HG02885 (cell line): ENCODE measurements at regions not wholly inside any gene's neighbourhood (a gene's known extent, or its start where the extent isn't known, plus 50 kb on each side); places are given as distances from the start of the nearest gene placed in this dataset.
"Not testable (repeated sequence)": the region's sequence is repeated elsewhere in the genome, so short reads cannot be mapped to it uniquely, and the experiment has no call there.

Experiments used
- ATAC-seq: cut with Tn5 transposase; IDR thresholded peaks from one replicate; pipeline ENCODE4 v1.9.1; 2021; ENCODE audit warnings: mild to moderate bottlenecking; ENCODE audit not compliant: unreplicated experiment, poor library complexity

DNA sequence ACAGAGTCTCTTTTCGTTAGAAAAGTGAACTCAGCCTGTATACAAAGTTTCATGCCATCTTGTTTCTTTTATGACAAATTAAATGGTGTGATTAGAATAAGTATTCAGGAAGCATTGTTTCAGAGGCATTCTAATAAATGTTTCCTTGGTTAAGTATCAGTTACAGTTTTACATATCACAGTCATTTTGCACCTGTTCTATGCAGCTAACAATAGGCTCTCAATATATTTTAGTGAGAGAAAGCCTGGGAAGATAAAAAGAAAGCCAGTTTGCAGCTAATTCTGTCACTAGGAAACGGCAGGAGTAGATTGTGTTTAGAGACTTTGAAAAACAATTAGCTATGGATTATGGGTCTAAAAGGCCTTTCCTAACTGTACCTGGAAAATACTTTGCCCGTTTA, 252.8 kb downstream of the ZIC1 start:
- ATAC-seq, result no peak

DNA sequence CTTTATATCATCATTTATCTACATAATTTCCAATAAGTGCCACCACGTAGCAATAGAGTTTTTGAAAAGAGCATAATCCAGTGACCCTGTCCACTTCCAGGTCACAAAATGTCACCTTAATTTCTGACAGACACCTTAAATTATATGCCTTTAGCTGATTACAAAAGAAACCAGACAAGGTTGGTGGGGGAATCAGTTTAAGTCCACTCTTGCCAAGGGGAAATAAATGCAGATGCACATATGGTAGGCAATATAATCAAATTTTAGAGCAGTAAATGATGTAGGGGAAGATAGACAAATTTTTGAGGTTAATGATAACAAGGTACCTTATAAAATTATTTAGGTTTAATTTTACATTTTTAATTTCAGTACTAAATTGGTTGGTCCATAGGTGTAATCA, 253.5 kb downstream of the ZIC1 start:
- no peak for ATAC-seq

DNA sequence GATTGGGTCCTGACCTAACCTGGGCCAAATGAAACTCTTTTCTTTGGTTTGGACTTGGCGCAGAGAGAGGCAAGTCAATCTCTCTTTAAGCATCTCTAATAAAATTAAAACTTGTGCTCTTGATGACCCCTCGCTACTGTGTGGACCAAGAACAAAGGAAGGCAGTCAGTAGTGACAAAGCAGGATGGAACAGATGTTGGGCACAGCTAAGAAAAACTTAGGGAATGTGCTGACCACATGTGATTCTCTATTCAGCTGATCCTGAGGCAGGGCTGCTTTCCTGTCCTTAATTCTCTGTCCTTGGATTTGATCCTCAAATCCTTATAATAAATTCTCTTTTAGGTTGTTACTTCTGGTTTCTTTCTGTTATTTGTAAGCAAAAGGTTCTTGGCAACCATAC, 259.9 kb downstream of the ZIC1 start:
- ATAC-seq, result no peak

DNA sequence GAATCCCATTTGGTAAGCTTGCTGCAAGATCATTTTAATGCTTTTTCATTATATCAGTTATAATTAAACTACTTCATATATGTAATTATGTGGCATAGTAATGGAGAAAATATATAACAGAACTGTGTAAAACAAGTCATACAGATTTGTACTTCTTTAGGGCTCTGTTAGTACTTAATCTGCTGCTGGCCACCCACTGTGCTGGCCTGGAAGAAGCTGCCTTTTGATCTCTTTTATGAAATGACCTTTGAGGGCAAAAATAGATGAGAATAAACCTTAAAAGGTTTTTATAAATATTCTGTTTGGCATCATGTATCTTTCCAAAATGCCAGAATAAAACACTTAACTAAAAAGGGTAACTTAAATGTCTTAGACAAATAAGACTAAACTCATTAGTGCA, 262.9 kb downstream of the ZIC1 start:
- no peak for ATAC-seq

DNA sequence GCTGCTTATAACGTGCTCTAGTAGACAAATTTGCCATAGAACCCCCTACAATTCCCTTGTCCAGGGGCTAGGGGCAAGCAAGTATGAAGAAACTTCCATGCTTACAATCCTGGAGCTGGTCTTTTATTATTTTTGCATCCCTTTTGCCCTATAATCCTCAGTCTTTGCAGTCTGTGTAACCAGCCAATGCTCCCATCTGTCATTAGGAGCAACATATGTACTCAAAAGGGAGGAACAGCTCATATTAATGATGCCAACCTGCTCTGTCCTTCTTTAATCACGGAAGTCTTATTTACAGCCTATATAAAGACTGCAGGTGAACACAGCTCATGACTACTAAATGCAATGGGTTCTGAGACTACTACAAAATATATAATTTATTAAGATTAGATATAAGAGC, 263.3 kb downstream of the ZIC1 start:
- no peak for ATAC-seq

DNA sequence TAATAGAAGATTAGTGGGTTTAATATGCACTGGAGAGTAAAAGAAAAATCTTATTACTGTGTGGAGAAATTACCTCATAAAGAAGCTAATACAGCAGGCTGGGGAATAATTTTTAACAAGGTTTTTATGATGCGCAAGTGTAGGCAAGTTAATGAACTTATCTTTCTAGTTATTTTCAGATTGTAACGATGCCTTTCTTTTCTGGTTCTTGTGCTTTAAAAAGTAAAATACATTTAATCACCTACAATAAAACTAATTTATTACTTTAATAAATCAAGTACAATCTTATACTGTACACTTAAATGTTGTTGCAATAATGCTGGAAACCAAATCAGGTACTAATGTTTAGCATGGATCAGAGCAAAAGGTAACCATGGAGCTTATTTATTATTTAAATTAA, 266.6 kb downstream of the ZIC1 start:
- ATAC-seq, result no peak

DNA sequence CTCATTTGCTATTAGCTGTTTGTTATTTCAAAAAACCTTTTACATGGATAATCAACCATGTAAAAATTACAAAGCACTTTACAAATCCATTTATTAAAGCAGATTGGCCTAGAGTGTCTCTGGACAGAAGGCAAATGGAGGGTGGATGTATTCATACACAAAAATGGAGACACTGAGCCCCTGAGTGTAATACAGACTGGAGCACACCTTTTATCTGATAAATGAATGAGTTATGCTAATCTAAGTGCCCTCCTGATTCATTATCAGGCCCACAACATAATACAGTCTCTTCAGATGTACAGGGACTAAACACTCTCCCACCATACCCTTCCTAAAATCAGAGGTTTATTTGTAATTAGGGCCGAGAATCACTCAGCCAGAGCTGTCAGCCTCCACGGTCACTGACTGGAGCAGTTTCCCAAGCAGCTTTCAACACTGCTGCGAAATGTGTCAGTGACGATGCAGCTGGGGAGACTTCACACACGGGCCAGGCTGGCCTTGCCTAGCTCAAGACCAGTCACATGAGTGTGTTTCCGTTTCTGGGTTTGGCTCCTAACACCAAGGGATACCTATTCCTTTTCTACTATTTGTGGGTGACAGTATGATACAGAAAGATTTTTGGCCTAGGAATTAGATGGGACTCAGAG, 271.8 kb downstream of the ZIC1 start:
- ATAC-seq, result no peak

DNA sequence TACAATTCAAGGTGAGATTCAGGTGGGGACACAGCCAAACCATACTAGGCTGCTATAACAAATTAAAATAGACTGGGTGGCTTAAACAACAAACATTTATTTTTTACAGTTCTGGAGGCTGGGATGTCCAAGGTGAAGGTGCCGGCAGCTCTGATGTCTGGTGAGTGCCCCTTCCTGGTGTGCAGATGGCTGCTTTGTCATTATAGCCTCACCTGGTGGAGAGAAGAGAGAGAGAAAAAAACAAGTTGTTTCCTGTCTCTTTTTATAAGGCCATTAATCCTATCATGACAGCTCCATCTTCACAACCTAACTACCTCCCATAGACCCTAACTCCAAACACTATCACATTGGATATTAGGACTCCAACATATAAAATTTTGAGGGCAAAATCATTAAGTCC, 279.7 kb downstream of the ZIC1 start:
- ATAC-seq, result no peak

DNA sequence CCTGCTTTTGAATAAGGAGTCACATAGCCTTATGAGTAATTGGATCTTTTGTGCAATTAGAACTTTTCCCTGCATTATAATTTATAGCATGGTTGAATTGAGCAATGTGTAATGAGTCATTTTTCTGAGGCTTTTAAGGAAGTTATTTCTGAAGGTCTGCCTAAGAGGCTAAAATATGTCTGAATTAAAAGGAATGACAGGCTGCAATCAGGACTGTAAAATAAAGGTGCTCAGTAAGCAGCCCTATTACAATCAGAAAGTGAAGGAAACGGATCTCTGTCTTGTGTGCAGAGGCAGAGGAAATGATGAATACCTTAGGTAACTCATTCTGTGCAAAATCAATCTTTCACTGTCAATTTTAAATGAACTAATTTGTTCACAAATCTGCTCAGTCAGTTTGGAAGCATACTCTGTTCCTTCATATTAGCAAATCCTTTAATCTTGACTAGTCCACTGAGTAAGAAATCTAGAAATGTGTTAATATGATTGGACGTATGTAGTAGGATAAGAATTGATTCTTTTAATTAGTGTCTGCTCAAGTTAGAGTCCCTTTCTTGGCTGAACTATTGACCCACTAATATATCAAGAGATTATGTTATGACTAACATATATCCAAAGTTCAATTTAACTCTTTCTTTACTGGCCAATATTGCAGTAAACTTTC, 290.1 kb downstream of the ZIC1 start:
- ATAC-seq, result no peak

DNA sequence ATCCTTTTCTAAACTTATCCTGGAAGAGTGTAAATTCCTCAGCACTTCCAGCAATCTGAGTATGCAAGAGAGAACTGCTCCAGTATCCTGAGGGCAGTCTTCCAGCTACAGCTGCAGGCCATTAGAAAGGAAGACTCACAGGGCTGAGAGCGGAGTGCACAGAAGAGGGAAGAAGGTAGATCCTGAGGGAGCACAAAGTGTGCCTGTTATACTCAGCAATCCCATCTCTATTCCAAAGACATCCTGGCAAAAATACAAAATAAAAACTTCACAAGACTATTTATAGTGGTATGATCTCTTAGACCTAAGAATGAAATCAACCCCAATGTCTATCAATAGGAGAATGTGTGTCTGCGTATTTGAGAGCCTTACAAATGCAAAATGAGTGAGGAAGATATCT, 292.0 kb downstream of the ZIC1 start:
- no peak for ATAC-seq

DNA sequence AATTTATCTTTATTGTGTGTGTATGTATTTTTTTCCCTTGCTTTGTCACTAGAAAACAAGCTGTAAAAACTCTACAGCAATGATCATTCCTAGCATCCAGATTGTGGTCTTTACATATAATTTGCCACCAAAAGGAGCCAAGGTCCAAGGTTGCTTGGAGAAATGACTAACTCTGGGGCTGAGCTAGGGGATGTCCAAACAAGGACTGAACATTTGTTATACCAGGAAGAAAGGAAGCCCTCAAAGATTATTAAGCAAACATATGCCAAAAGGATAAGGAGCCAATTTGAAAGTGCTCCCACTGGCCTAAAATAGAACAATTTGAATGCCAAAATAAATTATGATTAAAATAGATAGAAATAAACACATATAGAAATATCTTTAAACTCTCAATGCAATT, 293.3 kb downstream of the ZIC1 start:
- ATAC-seq, result no peak

DNA sequence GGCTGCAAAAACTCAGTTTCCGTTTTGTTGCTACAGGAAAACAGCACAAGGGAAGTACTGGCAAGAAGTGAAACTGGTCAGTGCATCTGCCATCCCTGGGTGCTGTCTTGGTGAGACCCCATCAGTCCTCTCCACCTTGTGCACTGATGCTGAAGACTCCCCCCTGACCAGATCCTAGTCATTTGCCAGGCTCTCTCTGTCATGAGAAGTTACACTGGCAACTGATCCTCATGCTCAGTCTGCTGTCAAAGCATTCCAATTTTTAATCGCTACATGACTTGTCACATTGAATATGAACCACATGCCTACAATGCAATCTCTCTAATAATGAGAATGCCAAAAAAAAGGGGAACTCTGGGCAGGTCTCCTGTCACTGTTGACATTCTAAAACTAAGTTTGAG, 296.5 kb downstream of the ZIC1 start:
- ATAC-seq, result no peak

DNA sequence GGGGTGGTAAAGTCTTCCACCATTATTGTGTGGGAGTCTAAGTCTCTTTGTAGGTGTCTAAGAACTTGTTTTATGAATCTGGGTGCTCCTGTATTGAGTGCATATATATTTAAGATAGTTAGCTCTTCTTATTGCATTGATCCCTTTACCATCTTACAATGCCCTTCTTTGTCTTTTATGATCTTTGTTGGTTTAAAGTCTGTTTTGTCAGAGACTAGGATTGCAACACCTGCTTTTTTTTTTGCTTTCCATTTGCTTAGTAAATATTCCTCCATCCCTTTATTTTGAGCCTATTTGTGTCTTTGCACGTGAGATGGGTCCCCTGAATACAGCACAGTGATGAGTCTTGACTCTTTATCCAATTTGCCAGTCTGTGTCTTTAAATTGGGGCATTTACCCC, 301.6 kb downstream of the ZIC1 start:
- not testable (repeated sequence) for ATAC-seq

DNA sequence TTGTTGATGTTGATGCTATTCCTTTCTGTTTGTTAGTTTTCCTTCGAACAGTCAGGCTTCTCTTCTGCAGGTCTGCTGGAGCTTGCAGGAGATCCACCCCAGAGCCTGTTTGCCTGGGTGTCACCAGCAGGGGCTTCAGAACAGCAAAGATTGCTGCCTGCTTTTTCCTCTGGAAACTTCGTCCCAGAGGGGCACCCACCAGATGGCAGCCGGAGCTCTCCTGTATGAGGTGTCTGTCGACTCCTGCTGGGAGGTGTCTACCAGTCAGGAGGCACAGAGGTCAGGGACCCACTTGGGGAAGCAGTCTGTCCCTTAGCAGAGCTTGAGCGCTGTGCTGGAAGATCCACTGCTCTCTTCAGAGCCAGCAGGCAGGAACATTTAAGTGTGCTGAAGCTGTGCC, 303.2 kb downstream of the ZIC1 start:
- ATAC-seq, result no peak

DNA sequence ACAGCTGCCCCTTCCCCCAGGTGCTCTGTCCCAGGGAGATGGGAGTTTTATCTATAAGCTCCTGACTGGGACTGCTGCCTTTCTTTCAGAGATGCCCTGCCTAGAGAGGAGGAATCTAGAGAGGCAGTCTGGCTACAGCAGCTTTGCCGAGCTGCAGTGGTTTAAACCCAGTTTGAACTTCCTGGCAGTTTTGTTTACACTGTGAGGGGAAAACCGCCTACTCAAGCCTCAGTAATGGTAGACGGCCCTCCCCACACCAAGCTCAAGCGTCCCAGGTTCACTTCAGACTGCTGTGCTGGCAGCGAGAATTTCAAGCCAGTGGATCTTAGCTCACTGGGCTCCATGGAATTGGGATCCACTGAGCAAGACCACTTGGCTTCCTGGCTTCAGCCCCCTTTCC, 303.6 kb downstream of the ZIC1 start:
- ATAC-seq, result not testable (repeated sequence)

DNA sequence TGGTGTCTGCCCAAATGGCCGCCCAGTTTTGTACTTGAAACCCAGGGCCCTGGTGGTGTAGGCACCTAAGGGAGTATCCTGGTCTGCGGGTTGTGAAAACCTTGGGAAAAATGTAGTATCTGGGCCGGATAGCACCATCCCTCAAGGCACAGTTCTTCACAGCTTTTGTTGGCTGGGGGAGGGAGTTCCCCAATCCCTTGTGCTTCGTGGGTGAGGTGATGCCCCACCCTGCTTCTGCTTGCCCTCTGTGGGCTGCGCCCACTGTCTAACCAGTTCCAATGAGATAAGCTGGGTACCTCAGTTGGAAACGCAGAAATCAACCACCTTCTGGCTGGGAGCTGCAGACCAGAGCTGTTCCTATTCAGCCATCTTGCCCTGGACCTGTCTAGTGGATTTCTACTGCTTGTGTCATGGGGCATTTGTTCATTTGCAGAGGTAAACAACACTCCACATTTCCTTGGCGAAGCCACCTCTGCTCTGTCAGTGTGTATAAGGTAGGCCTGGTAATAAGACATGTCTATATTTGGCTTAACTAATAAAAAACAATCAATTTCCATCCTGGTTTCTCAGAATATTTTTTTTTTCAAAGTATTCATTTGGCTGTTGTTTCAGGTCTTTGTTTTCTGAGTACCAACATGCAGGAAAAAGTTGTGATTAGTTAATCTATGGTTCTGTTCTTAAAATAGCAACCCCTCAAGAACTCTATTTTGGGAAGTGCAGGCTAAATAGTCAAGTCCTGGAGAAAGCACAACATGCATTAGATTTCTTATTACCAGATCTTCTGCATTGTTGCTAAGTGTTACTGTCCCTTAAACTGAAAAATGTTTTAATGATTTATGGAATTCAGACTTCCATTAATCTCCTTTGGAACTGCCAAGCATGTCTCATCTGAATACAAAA, 304.3 kb downstream of the ZIC1 start:
- ATAC-seq, result no peak

DNA sequence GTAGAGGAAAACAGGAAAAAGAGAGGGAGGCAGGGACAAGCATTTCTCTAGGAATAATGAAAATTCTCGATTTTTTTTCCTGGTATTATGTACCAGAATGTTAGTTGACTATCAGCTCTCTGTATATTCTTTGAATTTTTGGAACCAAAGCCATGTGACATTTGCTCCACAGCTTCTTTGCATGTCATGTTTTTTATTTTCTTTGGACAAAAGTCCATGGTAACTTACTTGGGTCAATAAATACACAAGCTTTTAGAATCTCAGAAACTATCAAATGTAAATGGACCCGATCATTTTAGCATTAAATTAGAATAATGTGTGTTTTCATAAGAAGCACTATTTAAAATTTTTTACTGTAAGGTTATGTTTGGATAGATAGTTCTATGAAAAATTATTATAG, 320.5 kb downstream of the ZIC1 start:
- ATAC-seq, result no peak

DNA sequence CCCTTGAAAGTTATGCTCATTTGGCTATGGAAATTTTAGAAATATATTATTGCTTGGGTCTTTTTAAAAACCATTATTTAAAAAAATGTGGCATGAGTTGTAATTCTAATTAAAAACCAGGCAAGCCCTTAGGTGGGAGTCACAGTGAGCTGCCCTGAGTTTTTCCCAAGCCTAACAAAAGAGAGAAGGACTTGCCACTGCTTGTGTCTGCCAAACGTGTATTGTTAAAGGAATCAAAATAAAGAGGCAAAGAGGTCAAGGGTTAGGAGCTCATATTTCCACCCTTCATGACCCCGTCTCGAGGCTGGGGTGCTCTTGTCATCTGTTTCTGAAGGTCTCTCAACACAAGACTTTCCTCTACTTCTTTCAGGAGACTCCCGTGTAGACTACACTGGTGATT, 321.1 kb downstream of the ZIC1 start:
- ATAC-seq, result no peak

DNA sequence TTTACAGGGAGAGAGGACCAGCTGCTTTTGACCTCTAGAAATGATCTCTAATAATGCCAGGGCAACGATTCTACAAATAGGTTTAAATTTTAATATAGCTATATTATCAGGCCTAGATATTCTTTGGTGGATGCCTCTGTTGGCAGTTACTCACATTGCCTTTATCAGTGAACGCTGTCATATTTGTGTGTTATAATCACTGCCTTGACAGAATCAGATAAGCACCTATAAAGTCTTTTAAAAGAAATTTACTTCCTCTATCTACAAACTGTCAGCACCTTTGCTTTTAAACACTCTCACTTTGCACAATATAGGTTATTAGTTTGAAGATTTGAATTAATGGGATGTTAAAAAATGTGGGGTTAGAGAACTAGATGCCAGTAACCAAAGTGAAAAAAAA, 324.1 kb downstream of the ZIC1 start:
- no peak for ATAC-seq

DNA sequence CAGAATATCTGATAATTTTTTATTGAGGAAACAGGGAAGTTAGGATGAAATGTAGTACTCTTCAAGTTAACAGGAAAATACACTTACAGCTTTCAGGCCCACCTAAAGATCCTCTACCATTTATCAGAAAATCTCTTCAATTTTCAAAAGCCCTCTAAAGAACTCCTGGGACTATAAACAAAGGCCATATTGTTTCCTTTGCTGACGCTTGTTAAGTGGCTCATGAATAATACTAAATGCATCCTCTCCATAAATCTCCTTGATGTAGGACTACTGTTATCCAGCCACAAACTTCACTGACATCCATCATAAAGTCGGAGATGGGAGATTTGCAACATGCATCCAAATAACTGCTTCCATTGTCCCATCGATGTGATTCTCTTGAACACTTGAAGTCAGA, 326.5 kb downstream of the ZIC1 start:
- no peak for ATAC-seq

DNA sequence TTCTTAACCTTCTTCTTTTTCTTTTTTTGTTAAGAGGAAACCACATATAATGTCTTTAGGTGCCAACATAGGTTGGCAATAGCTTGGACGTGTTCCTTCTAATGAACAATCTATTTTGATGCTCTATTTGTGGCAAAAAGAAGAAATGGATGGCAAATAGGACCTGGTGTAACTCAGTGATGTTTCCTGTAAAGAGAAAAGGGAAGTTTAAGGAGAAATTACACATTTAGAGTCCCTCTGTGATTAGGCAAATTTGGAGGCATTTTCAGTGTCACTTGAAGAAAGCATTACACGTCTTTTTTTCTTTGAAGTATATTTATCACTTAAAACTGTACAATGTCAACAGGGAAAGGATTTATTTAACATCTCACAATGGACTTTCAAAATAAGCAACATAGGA, 327.1 kb downstream of the ZIC1 start:
- ATAC-seq, result no peak
